ENCODE measurements at regions not wholly inside any gene's neighbourhood (a gene's known extent, or its start where the extent isn't known, plus 50 kb on each side); places are given as distances from the start of the nearest gene placed in this dataset.

DNA sequence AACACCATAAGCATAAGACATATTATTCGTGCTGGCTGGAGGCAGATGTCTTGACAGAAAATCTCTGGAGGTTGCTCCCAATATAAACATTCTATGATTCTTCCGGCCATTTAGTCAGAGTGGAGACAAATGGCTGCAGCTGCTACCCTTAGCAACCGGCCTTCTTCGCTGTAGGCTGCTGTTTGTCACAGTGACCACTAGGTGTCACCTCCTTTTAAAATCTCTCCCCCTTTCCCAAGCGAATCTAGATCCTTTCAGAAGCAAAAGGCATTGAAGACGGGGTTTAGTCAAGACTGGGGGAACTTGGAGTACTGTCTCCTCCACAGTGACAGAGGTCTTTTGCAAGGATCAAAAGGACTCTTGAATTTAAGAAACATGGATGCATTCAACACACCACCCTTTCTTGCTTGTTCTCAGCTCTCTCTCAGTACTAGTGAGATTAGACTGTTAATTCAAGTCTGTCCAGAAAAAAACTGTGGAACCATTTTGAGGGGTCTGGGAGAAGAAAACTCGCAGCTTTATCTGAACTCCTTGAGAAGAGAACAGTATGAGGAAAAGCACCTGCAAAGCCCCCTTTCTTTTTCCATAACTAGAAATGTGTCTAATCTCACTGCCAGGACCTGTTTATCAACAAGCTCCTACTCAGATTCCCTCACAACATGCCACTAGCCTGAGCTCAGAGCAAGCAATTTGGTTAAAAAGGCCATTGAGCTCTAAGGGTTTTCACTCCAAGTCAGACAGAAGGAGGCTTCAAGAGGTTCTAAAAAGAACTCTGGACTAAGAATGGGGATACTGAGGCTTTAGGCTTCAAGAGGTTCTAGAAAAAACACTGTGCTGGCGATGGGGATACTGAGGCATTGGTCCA lies 408.3 kb upstream of the PLXNA2 start:
- H3K4me2 ChIP-seq (ENCODE audit: low read depth, low read length, poor library complexity, severe bottlenecking), result no peak overlapping the region
- H3K9me3 ChIP-seq (ENCODE audit: insufficient read depth, low read length), result no peaks in the 10 kb centered on the region
- no peaks in the 10 kb centered on the region for H3K9me2 ChIP-seq (replicated peaks; ENCODE audit: insufficient read depth, low read length)
- no peaks in the 10 kb centered on the region for H3K36me3 ChIP-seq (ENCODE audit: low read length)
- H4K20me1 ChIP-seq (ENCODE audit: low read depth, low read length), result no peaks in the 10 kb centered on the region
- H3K79me2 ChIP-seq (ENCODE audit: insufficient read depth, low read length), result no peaks in the 10 kb centered on the region
- H3F3A ChIP-seq (ENCODE audit: insufficient read depth), result no peaks in the 10 kb centered on the region
- TF ChIP-seq, protein P1, sequence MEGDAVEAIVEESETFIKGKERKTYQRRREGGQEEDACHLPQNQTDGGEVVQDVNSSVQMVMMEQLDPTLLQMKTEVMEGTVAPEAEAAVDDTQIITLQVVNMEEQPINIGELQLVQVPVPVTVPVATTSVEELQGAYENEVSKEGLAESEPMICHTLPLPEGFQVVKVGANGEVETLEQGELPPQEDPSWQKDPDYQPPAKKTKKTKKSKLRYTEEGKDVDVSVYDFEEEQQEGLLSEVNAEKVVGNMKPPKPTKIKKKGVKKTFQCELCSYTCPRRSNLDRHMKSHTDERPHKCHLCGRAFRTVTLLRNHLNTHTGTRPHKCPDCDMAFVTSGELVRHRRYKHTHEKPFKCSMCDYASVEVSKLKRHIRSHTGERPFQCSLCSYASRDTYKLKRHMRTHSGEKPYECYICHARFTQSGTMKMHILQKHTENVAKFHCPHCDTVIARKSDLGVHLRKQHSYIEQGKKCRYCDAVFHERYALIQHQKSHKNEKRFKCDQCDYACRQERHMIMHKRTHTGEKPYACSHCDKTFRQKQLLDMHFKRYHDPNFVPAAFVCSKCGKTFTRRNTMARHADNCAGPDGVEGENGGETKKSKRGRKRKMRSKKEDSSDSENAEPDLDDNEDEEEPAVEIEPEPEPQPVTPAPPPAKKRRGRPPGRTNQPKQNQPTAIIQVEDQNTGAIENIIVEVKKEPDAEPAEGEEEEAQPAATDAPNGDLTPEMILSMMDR (IDR thresholded peaks at IDR 0.05; ENCODE audit: insufficient read depth, low read length, poor library complexity, severe bottlenecking), result peak; percentile 52
- no peak for TF ChIP-seq EZH2phosphoT487 (conservative IDR thresholded peaks at IDR 0.05; ENCODE audit: low read length)
- no peaks in the 10 kb centered on the region for H3K27me3 ChIP-seq (ENCODE audit: low read length)
- no peak overlapping the region for H3K4me3 ChIP-seq (ENCODE audit: insufficient read depth, low read length, poor library complexity, severe bottlenecking)
- H3K27ac ChIP-seq (ENCODE audit: low read depth, low read length), result no peak overlapping the region
- no peak overlapping the region for H3K9ac ChIP-seq (ENCODE audit: low read length)
- no peak overlapping the region for H2AFZ ChIP-seq (ENCODE audit: low read depth, low read length, severe bottlenecking)

GRCh38 chr1:208653426-208653825 lies 409.2 kb upstream of the PLXNA2 start:
- Histone ChIP-seq H3K36me3 (ENCODE audit: low read length) (no peaks in the 10 kb centered on the region), H3K27me3 (ENCODE audit: low read length) (no peaks in the 10 kb centered on the region), H3K4me2 (ENCODE audit: low read depth, low read length, poor library complexity, severe bottlenecking) (no peak overlapping the region), H3K4me3 (ENCODE audit: insufficient read depth, low read length, poor library complexity, severe bottlenecking) (no peak overlapping the region), H3K9ac (ENCODE audit: low read length) (no peak overlapping the region), H4K20me1 (ENCODE audit: low read depth, low read length) (no peaks in the 10 kb centered on the region), H2AFZ (ENCODE audit: low read depth, low read length, severe bottlenecking) (no peak overlapping the region), H3K27ac (ENCODE audit: low read depth, low read length) (no peak overlapping the region), H3K79me2 (ENCODE audit: insufficient read depth, low read length) (no peaks in the 10 kb centered on the region), H3F3A (ENCODE audit: insufficient read depth) (no peaks in the 10 kb centered on the region), H3K9me3 (ENCODE audit: insufficient read depth, low read length) (no peaks in the 10 kb centered on the region), H3K9me2 (replicated peaks; ENCODE audit: insufficient read depth, low read length) (no peaks in the 10 kb centered on the region)
- TF ChIP-seq EZH2phosphoT487 (conservative IDR thresholded peaks at IDR 0.05; ENCODE audit: low read length), result no peak
- TF ChIP-seq, protein P1 (IDR thresholded peaks at IDR 0.05; ENCODE audit: insufficient read depth, low read length, poor library complexity, severe bottlenecking), result no peak

GRCh38 chr1:208654241-208654640 lies 410.1 kb upstream of the PLXNA2 start:
- Histone ChIP-seq H3K4me3 (ENCODE audit: insufficient read depth, low read length, poor library complexity, severe bottlenecking) (no peak overlapping the region), H3K4me2 (ENCODE audit: low read depth, low read length, poor library complexity, severe bottlenecking) (no peak overlapping the region), H3K27ac (ENCODE audit: low read depth, low read length) (no peak overlapping the region), H3K36me3 (ENCODE audit: low read length) (no peaks in the 10 kb centered on the region), H3K9ac (ENCODE audit: low read length) (no peak overlapping the region), H4K20me1 (ENCODE audit: low read depth, low read length) (no peaks in the 10 kb centered on the region), H3K9me2 (replicated peaks; ENCODE audit: insufficient read depth, low read length) (no peaks in the 10 kb centered on the region), H3K9me3 (ENCODE audit: insufficient read depth, low read length) (no peaks in the 10 kb centered on the region), H3K79me2 (ENCODE audit: insufficient read depth, low read length) (no peaks in the 10 kb centered on the region), H3K27me3 (ENCODE audit: low read length) (no peaks in the 10 kb centered on the region), H3F3A (ENCODE audit: insufficient read depth) (no peaks in the 10 kb centered on the region), H2AFZ (ENCODE audit: low read depth, low read length, severe bottlenecking) (no peak overlapping the region)
- no peak for TF ChIP-seq EZH2phosphoT487 (conservative IDR thresholded peaks at IDR 0.05; ENCODE audit: low read length)
- TF ChIP-seq, protein P1 (IDR thresholded peaks at IDR 0.05; ENCODE audit: insufficient read depth, low read length, poor library complexity, severe bottlenecking), result peak; percentile 31

All from SU-DHL-6 (cell line).